ENCODE measurements at regions not wholly inside any gene's neighbourhood (a gene's known extent, or its start where the extent isn't known, plus 50 kb on each side); places are given as distances from the start of the nearest gene placed in this dataset.

DNA sequence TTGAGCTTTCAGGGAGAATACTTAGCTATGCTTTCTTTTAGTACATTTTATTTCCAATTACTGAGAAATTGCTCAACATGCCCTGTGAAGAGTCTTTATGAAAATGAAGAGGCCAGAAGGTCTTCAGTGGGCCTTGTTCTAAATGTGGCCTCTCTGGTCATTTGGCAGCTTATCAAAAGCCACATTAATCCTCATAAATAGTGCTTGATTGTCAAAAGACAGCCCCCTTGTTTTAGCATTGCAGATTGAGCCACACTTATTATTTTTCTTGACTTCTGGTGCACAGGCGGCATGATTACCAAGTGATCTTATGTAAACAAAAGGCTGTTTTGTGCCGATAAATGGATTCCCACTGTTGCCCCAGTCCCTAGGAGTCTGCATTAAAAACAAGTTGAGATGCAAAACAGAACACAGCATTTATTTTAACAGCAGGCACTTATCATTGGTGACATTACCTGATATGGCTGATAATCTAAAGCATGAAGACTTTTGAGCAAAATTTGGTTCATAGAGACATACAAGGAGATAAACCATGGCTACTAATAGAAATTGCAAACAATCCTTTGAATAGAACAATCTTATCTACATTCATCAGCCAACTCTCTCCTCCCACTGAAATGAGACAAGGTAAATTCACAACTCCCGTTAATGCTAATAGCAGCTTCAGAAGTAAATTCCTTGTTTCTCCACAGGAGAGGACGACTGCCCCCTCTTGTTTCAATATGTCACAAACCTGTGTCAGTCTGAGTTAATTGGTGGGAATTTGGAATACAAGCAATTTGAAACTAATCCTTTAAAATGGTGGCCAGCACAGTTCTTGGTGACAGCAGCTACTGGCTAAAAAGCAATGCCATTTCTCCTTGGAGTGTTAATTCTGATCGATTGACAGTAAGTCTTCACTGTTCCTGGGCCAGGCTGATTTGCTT, 194.3 kb downstream of the NSUN3 start:
- TF ChIP-seq, protein P1, sequence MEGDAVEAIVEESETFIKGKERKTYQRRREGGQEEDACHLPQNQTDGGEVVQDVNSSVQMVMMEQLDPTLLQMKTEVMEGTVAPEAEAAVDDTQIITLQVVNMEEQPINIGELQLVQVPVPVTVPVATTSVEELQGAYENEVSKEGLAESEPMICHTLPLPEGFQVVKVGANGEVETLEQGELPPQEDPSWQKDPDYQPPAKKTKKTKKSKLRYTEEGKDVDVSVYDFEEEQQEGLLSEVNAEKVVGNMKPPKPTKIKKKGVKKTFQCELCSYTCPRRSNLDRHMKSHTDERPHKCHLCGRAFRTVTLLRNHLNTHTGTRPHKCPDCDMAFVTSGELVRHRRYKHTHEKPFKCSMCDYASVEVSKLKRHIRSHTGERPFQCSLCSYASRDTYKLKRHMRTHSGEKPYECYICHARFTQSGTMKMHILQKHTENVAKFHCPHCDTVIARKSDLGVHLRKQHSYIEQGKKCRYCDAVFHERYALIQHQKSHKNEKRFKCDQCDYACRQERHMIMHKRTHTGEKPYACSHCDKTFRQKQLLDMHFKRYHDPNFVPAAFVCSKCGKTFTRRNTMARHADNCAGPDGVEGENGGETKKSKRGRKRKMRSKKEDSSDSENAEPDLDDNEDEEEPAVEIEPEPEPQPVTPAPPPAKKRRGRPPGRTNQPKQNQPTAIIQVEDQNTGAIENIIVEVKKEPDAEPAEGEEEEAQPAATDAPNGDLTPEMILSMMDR (IDR thresholded peaks at IDR 0.05; ENCODE audit: low read length): no peak
- TF ChIP-seq EZH2 (IDR thresholded peaks at IDR 0.05; ENCODE audit: borderline replicate concordance, low read length): no peak
